NCI-H2196 (cell line): ENCODE measurements at regions not wholly inside any gene's neighbourhood (a gene's known extent, or its start where the extent isn't known, plus 50 kb on each side); places are given as distances from the start of the nearest gene placed in this dataset.

Experiments used
- DNase-seq: peaks from one replicate; lab custom pipeline; 2025; ENCODE audit not compliant: unreplicated experiment; lab: John Stamatoyannopoulos, UW

GRCh38 chr7:17230099-17230807 lies 68.2 kb upstream of the AHR start:
- no peak for DNase-seq

DNA sequence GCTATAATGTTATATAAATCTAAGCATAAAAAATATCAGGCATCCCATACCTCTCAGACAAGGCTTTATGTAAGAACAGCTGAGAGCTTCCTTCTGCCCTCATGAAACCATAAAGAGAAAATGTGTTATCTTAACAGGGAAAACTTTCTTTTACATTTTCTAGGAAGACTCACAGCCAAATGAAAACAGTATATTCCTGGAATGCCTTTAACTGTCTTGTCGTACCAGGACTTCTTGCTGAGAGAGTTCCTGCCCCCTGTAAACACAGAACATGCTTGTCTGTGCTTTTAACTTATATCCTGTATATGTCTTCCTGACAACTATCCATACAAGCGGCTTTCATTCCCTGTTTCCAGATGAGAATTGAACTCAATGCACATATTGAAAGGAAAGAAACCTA lies 64.8 kb upstream of the AHR start:
- DNase-seq: no peak

DNA sequence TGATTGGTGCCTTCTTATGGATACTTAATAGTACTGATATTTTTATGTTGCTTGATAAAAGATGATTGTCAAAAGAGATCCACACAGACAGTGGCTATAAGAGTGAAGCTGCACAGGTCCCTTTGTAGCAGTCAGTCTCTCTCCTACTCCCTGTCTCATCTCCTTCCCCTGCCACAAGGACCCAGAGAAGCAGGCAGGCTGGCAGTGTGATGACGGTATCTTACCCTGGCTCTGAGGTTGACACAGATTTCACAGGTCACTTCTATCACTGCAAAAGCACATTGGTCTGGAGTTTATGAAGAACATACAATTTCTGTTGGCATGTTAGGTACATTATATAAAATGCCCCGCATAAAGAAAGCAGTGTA lies 64.4 kb upstream of the AHR start:
- DNase-seq: no peak

DNA sequence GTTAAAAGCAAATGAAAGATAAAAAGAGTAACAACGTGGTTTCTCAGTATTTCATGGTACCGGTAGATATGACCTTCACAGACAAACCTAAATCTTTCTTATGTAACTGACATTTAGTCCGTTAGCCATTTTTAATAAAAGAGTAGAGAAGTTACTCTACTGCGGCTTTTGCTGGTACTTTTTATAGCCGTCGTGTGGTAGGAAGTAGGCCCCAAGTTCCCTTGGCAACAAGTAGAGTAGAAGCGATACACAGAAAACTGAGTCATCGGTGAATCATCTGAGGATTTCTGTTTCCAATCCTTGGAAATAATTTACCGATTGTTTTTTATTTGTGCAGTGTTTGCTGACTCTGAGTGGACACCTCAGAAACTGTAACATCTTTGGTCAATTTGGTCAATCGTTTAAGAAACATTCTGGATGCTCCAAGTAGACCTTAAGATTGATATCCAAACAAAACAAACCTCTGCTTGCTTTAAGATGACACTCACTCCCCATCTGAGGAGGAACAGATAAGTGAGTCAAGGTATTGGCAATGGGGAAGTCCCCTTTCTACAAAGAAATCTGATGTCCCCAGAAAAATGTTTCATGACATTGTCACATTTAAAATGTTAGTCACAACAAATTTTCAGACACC lies 63.9 kb upstream of the AHR start:
- no peak for DNase-seq

DNA sequence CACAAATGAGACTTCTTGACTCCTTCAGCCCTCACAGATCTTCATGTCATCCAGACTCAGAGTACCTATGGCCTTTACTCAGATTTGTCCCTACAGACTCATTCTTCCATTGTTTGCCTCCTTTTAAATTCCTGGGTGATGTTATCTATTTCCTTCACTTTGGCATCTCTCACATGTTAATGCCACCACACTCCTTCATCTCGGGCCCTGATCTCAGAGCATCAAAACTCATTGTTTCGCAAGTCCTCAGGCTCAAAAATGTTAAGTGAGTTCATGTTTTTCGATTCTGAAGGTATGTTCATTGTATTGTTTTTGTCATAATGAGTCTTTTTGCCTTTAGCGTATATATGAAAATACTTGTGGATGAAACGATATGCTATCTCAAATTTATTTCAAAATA lies 62.3 kb upstream of the AHR start:
- DNase-seq: no peak

DNA sequence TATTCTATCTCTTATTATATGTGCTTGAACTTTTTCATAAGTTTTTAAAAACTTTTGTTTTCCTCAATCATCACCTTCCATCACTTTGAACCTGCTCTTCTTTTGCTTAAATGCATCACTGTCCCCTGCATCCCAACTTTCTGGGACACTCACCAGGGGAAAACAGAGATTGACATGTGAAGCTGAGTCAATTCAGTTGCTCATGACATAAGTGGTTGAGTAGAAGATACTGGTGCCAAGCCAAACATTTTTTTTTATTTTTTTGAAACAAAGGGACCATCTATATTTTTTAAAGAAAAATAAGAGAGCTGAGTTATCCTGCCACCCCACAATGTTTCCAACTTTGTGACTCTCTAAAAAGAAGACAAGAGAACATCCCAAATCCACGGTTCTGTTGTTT lies 61.8 kb upstream of the AHR start:
- no peak for DNase-seq

GRCh38 chr7:17239046-17239445 lies 59.4 kb upstream of the AHR start:
- DNase-seq: no peak

GRCh38 chr7:17239683-17240521 lies 58.5 kb upstream of the AHR start:
- DNase-seq: no peak

- no peak for DNase-seq
Observed at GRCh38 chr7:17242504-17242903, 55.9 kb upstream of the AHR start.

GRCh38 chr7:17244786-17245185 lies 53.7 kb upstream of the AHR start:
- no peak for DNase-seq

GRCh38 chr7:17247357-17247756 lies 51.1 kb upstream of the AHR start:
- DNase-seq: no peak

DNA sequence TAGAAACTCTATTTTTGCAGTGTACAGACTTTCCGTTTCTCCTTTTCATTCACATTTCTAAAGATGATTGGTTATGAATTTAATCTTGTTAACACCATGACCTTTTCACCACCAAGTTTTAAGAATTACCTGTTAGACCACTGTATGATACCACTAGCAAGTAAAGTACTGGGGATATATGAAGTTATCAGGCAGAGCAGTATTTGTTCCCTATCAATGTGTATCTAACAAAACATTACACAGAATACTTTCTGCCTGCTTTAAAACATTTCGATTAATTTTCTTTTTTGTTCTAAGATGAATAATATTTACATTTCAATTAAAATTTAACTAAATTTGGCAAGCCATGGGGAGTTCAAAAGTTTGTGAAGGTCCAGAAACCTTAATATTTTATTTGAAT lies 49.9 kb upstream of the AHR start:
- DNase-seq: no peak
